Stimulated activated CD8-positive, alpha-beta memory T cell treated with anti-CD3 and anti-CD28 coated beads, Interleukin-4, amount 100 ng/mL, for 24 hours (primary cell): ENCODE measurements at regions not wholly inside any gene's neighbourhood (a gene's known extent, or its start where the extent isn't known, plus 50 kb on each side); places are given as distances from the start of the nearest gene placed in this dataset.

ENCODE experiments used
- DNase-seq: peaks from one replicate; pipeline ENCODE4 v3.0.0-alpha.2; 2020; ENCODE audit warnings: low read depth

DNA sequence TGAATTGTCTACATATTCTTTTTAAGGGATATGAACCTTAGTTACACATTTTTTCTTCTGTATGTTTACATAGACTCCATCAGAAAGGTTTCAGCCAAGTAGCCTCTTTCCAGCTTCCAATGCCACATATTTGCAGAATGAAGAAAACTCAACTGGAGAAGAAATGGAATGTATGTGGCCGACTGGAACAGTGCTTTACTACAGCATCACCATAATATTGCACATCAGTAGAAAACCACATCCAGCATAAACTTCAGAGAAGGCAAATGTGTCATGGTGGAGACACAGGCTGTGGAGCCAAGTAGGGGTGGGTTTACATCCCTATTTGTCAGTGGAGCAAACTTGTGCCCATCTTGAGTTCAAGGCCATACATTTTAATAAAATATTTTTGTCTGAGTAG lies 204.8 kb upstream of the LDB2 start:
- no peak for DNase-seq

- DNase-seq = no peak
These were observed 200.6 kb upstream of the LDB2 start for GRCh38 chr4:17098996-17099395.

GRCh38 chr4:17098401-17098800 lies 200.0 kb upstream of the LDB2 start:
- no peak for DNase-seq

DNA sequence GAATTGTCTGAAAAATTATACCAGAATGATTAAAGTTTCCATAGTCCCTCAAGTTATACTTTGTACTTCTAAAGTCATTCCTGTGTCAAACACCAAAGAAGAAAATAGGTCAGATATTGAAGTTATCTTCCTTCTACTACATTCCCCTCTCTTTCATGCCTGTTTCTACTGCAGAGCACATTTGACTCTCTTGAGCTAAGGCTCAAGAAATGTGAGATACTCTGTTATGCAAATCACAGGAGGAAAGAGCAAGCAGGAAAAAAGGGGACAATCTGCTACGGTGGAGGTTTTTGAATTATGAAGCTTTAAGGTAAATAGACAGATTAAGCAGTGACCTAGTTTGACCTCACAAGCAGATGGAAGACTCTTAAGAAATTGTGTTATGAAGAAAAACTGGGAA lies 198.9 kb upstream of the LDB2 start:
- DNase-seq = no peak

DNA sequence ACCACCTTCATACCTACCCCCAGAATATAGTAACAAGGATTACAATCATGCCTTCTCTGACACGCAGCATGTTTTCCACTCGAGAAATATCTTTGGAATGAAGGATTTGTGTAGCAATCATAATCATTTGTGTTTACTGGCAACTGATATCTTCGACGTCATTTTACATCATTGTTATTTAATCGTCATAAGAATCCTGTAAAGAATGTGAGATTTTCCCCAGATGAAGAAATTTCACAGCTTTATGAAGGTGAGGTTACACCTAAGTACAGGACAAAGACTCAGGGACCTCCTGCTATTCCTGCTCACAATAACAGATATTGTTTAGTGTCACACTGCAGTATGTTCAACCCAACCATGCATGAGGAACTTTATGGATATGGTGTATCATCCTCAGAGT lies 198.2 kb upstream of the LDB2 start:
- DNase-seq = no peak

GRCh38 chr4:17095771-17096170 lies 197.3 kb upstream of the LDB2 start:
- no peak for DNase-seq

DNA sequence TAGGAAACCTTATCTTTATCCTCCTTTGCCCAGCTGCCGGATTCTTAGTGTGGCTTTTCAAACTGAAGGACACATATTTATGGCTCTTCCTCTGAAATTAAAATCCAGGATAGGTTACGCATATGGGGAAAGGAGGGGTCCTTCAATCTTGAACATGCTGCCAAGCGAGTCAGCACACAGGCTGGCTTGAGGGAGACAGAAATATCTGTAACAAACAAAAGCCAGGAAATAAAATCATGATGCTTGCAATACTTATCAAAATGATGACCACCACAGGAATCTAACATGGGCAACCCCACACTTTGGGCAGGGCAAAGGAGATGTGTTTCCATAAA lies 196.4 kb upstream of the LDB2 start:
- DNase-seq = no peak

DNA sequence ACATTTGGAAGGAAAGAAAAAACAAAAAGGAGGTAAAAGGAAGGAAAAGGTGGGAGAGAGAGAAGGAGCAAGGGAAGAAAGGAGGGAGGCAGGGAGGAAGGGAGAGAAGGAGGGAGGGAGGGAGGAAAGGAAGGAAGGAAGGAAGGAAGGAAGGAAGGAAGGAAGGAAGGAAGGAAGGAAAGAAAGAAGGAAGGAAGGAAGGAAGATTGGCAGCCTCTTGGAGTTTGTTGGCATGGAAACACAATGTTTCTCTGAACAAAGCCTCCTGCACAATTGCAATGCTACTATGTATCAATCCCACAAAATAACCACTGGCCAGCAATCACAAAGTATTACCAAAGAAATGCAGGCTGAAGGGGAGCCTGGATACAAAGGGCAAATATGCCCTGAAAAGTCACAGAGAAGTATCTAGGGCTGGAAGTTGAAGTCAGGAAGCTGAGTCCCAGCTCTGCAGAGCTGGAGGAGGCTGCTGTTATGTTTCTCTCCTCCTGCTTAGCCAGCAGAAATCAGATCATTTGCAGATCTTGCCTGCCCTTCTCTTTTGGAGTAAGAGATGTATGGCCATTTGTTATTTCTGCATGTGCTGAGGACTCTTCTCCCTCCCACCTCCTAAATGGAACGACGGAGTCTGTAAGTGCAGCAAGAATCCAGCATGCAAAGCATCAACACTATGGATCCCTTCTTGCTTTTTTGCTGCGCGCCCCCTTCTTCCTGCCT lies 195.9 kb upstream of the LDB2 start:
- DNase-seq = no peak

DNA sequence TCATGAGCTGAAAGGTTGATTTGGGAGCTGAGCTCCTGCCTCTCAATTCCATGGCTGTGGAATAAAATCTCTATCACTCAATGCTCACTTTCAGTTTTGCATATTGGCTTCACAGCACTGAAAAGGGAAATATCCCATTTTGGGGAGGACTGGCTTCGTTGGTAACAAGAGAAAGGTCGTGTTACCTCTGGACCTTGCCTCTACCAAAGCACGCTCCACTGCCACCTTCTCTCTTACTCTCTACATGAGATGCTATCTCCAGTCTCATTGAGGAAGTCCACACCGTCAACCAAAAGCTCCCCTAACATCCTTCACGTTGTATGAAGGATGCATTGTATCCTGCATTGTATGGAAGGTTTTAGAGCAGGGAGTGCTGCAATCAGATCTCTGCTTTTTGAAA lies 195.0 kb upstream of the LDB2 start:
- DNase-seq = no peak

GRCh38 chr4:17092736-17093437 lies 194.4 kb upstream of the LDB2 start:
- no peak for DNase-seq

DNA sequence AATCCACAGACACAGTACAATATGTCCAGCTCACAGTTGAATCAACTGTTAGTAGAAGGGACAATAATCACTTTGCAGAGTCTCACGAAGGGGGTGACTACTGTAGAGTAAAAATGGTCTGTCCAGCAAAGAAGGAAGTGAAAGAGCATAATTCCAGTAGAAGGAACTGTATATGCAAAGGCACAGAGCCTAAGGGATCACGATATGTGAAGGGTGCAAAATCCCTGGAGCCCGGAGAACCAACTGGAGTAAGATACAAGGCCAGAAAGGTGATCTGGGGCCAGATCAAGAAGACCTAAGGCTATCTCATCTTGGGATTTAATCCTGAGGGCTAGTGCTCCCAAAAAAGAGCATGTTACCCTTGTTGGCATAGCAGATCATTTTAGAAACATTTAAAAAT lies 192.7 kb upstream of the LDB2 start:
- DNase-seq = no peak

GRCh38 chr4:17090063-17090462 lies 191.6 kb upstream of the LDB2 start:
- no peak for DNase-seq

GRCh38 chr4:17085416-17085815 lies 187.0 kb upstream of the LDB2 start:
- DNase-seq = no peak

DNA sequence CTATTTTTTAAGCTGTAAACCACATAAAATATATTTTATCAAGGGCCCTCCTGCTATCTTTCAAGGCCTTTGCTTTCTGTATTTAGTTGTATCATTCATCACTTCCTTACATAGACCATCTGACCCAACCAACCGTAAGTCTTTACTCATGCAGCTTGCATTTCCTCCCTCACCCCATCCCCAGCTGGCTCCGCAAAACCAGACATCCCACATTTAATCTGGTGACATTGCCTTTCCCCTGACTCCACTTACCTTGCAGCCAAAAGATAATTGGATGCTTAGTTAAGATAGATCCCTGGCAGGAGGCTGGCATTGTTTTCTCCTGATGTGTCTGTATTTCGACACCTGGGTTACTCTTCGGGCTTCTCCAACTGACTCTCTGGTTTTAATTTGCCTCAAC lies 183.7 kb upstream of the LDB2 start:
- no peak for DNase-seq

DNA sequence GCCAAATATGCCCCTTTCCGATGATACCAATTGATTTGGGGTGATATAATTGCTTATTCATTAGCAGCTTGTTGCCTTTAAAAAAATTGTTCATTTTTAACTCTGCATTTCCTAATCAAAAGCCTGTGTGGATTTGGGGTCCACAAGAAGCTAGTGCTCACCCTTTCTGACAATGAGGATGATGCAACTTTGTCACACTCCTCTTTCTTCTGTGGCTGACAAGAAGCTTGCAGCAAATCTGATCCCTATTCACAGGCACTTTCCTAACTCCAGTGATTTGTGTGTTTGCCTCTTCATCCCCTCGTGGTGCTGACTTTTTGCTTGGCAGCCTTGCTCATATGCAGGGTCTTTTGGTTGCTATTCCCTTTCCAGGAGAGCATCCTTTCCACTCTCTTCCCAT lies 182.7 kb upstream of the LDB2 start:
- no peak for DNase-seq

- DNase-seq = no peak
These were observed 178.7 kb upstream of the LDB2 start for GRCh38 chr4:17077105-17077504.

GRCh38 chr4:17072483-17072882 lies 174.0 kb upstream of the LDB2 start:
- no peak for DNase-seq

- no peak for DNase-seq
These were observed 170.4 kb upstream of the LDB2 start for GRCh38 chr4:17068891-17069290.

GRCh38 chr4:17068392-17068791 lies 169.9 kb upstream of the LDB2 start:
- DNase-seq = no peak

DNA sequence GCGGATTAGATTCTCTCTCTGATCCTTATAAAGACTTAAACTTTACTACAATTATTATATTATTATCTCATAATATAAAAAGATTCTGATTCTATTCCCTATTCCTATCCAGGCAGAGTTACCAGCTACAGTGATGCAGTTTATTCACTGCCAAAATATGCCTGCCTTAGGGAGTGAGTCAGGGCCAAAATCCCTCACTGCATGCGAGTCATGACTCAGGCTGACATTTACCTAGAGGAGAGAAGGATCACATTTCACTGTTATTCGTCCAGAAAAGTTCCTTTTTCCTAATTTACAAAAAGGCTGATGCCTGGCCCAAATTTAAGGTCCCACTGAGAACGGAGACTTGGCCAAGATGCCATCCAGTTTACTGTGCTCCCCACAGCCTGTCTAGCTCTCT lies 168.5 kb upstream of the LDB2 start:
- DNase-seq = no peak

DNA sequence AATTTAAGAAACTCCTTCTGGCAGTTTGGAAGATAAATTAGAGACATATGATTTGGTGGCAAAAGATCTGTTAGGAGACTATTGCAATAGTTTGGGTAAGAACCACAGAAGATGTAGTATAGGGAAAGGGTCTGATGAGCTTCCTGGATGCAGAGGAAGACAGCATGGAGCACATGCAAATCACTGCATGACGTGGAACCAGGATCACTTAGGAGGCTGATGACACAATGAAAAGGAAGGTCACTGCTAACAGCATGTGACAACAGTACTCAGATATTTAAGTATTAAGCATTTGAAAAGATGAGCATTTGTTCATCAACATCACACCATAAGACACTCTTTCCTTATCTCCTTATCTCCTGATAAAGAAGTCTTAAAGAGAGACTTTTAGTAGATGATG lies 167.8 kb upstream of the LDB2 start:
- no peak for DNase-seq

DNA sequence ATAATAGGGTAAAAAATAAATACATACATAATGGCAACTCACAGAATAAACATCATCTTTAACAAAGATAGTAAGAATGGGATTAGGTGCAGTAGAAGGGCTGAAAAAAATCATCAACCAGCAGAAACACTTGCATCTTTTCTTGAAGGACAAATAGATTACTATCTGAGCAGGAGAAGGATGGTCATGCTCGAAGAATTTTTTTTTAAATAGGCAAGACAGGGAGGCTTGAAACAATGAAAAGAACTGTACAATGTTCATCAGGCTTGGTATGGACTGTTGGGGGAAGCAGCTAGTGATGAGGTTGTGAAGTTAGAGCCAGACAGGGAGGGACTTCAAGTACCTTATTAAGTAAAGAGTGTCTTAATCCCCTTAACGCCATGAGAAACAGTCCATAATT lies 167.4 kb upstream of the LDB2 start:
- DNase-seq = no peak

GRCh38 chr4:17064959-17065358 lies 166.5 kb upstream of the LDB2 start:
- no peak for DNase-seq

GRCh38 chr4:17063888-17064287 lies 165.4 kb upstream of the LDB2 start:
- no peak for DNase-seq
